ENCODE measurements at regions not wholly inside any gene's neighbourhood (a gene's known extent, or its start where the extent isn't known, plus 50 kb on each side); places are given as distances from the start of the nearest gene placed in this dataset.

DNA sequence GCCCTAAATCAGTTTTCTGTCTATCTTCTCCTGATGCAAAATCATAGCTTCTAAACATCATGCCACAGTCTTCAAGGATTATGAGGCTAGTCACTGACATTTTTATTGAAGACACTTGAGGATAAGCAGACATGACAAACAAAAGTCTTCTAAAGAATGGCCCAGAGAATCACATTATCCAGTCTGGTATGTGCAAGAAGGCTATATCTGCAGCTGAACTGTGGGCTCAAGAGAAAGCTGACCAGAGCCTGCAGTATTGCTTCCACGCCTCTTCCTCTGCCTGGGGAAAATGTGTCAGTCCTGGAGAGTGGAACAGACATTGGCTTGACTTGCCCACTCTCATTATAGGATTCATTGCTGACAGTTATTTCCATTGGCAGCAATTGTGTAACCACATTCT is 553.5 kb downstream of the SPOCK3 start:
- DNase-seq: no peak
- H3K4me1 Mint-ChIP-seq (ENCODE audit: low read depth, unreplicated experiment): peaks cover 13% of the 10 kb centered on the region
- H3K36me3 Mint-ChIP-seq (ENCODE audit: unreplicated experiment): no peaks in the 10 kb centered on the region
- H3K27ac Mint-ChIP-seq (ENCODE audit: unreplicated experiment): no peak overlapping the region
- no peak overlapping the region for H3K4me3 Mint-ChIP-seq (ENCODE audit: unreplicated experiment)
- H3K27me3 Mint-ChIP-seq (ENCODE audit: unreplicated experiment): no peaks in the 10 kb centered on the region
- no peaks in the 10 kb centered on the region for H3K9me3 Mint-ChIP-seq (ENCODE audit: unreplicated experiment)
- TF ChIP-seq, protein P1, sequence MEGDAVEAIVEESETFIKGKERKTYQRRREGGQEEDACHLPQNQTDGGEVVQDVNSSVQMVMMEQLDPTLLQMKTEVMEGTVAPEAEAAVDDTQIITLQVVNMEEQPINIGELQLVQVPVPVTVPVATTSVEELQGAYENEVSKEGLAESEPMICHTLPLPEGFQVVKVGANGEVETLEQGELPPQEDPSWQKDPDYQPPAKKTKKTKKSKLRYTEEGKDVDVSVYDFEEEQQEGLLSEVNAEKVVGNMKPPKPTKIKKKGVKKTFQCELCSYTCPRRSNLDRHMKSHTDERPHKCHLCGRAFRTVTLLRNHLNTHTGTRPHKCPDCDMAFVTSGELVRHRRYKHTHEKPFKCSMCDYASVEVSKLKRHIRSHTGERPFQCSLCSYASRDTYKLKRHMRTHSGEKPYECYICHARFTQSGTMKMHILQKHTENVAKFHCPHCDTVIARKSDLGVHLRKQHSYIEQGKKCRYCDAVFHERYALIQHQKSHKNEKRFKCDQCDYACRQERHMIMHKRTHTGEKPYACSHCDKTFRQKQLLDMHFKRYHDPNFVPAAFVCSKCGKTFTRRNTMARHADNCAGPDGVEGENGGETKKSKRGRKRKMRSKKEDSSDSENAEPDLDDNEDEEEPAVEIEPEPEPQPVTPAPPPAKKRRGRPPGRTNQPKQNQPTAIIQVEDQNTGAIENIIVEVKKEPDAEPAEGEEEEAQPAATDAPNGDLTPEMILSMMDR (IDR thresholded peaks at IDR 0.05; ENCODE audit: partially characterized antibody, unreplicated experiment): no peak

DNA sequence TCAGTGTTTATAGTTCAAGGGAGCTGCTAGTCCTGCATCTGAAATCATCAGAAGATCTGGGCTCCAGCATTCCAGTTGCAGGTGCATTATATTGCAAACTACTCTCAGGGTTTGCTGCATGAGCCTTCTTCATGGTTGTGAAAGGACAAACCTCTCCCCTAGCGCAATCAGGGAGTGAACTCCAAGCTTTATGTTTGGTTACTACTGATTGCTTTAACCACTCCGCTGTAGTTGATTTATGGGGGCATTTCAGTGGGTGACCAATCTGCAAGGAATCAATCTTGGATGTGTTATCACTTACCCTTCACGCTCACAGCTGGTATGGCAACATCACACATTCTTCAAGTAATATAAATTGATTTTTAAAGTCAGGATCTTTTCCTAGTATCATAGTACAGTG is 552.1 kb downstream of the SPOCK3 start:
- Mint-ChIP-seq H3K36me3 (ENCODE audit: unreplicated experiment) (no peaks in the 10 kb centered on the region), H3K4me1 (ENCODE audit: low read depth, unreplicated experiment) (peaks cover 11% of the 10 kb centered on the region), H3K9me3 (ENCODE audit: unreplicated experiment) (no peaks in the 10 kb centered on the region), H3K27me3 (ENCODE audit: unreplicated experiment) (no peaks in the 10 kb centered on the region), H3K27ac (ENCODE audit: unreplicated experiment) (no peak overlapping the region), H3K4me3 (ENCODE audit: unreplicated experiment) (no peak overlapping the region)
- DNase-seq: no peak
- TF ChIP-seq, protein P1 (IDR thresholded peaks at IDR 0.05; ENCODE audit: partially characterized antibody, unreplicated experiment): no peak
